ENCODE measurements at regions not wholly inside any gene's neighbourhood (a gene's known extent, or its start where the extent isn't known, plus 50 kb on each side); places are given as distances from the start of the nearest gene placed in this dataset.

DNA sequence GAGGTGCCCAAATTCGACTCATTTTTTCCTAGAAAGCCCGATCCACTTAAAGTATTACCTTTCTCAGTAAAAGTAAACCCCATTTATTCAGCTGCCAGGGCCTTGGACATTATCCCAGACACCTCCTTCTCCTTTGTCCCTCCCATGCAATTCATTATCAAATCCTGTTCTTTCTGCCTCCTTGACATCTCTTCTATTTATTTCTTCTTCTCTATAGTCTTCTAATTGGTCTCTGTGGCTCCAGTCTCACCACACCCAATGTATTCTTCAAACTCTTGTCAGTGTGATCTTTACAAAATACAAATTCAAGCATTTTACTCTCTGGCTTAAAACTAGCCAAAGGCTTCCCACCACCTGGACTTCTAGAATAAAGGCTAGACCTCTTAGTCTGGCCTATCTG lies 120.3 kb downstream of the IL20RB start:
- dilution Hi-C loops (cut with MboI; ENCODE audit: extremely low pct_ligation_motif_present, low sequenced_read_pairs): no loop called here

DNA sequence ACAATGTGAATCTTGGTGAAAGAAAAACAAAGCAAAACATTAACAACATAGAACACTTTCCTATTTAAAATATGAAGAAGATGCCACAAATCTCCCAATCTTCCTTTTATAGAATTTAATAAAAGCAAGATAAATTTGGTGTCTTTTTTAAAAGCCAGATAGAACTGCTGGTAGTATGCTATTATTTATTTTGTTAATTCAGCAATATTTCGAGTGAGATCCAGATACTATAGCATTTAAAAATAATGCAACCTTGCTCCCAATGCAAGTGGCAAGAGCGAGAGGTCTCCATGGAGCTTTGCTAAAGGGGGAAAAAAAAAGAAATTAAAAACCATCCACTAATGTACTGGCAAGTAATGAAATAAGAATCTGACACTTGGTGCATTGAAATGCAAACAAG lies 121.8 kb downstream of the IL20RB start:
- Histone ChIP-seq H3K79me2 (ENCODE audit: control insufficient read depth, insufficient read depth, low read length) (no peaks in the 10 kb centered on the region), H3K4me1 (ENCODE audit: control insufficient read depth, extremely low read depth, insufficient read depth, low read length) (no peaks in the 10 kb centered on the region)
- dilution Hi-C loops (cut with MboI; ENCODE audit: extremely low pct_ligation_motif_present, low sequenced_read_pairs): no loop called here

More for the DNA sequence above, 120.3 kb downstream of the IL20RB start:
- H3K9ac ChIP-seq (ENCODE audit: control insufficient read depth, extremely low read depth, insufficient read depth, low read length): no peak overlapping the region
- H4K20me1 ChIP-seq (ENCODE audit: control insufficient read depth, extremely low read depth, insufficient read depth, low read length): no peaks in the 10 kb centered on the region
- no peaks in the 10 kb centered on the region for H3K4me1 ChIP-seq (ENCODE audit: control insufficient read depth, extremely low read depth, insufficient read depth, low read length)
- FAIRE-seq (no peak), DNase-seq (ENCODE audit: low read depth, low spot score) (no peak)
- no peak overlapping the region for H3K4me2 ChIP-seq (ENCODE audit: control insufficient read depth, extremely low read depth, insufficient read depth, low read depth, low read length)
- H3K9me3 ChIP-seq (ENCODE audit: control insufficient read depth, low read depth, low read length): no peaks in the 10 kb centered on the region
- no peak overlapping the region for H2AFZ ChIP-seq (ENCODE audit: control insufficient read depth, low read length)
- H3K9me1 ChIP-seq (ENCODE audit: control insufficient read depth, extremely low read depth, insufficient read depth, low read length): no peaks in the 10 kb centered on the region
- peaks cover 0 to 4% of the 10 kb centered on the region in 2 experiments for H3K36me3 ChIP-seq (ENCODE audit: control insufficient read depth in 2 of 2, extremely low read depth in 1 of 2, insufficient read depth in 2 of 2, low read length in 2 of 2)
- H3K27me3 ChIP-seq (ENCODE audit: control insufficient read depth, extremely low read depth, insufficient read depth, low read length): no peaks in the 10 kb centered on the region
- TF ChIP-seq, protein P1, sequence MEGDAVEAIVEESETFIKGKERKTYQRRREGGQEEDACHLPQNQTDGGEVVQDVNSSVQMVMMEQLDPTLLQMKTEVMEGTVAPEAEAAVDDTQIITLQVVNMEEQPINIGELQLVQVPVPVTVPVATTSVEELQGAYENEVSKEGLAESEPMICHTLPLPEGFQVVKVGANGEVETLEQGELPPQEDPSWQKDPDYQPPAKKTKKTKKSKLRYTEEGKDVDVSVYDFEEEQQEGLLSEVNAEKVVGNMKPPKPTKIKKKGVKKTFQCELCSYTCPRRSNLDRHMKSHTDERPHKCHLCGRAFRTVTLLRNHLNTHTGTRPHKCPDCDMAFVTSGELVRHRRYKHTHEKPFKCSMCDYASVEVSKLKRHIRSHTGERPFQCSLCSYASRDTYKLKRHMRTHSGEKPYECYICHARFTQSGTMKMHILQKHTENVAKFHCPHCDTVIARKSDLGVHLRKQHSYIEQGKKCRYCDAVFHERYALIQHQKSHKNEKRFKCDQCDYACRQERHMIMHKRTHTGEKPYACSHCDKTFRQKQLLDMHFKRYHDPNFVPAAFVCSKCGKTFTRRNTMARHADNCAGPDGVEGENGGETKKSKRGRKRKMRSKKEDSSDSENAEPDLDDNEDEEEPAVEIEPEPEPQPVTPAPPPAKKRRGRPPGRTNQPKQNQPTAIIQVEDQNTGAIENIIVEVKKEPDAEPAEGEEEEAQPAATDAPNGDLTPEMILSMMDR (optimal IDR thresholded peaks at IDR 0.05 in 1 of 3, IDR thresholded peaks at IDR 0.05 in 1 of 3, conservative IDR thresholded peaks at IDR 0.05 in 1 of 3; ENCODE audit: extremely low read depth in 1 of 3, insufficient read depth in 2 of 3, low read length in 3 of 3): no peak
- TF ChIP-seq EZH2 (IDR thresholded peaks at IDR 0.05; ENCODE audit: low read length): no peak
- H3K4me3 ChIP-seq (ENCODE audit: control insufficient read depth in 2 of 3, extremely low read depth in 1 of 3, insufficient read depth in 2 of 3, low read depth in 1 of 3, low read length in 3 of 3): no peak overlapping the region
- no peak overlapping the region for H3K27ac ChIP-seq (ENCODE audit: control insufficient read depth, insufficient read depth, low read length)
- no peaks in the 10 kb centered on the region for H3K79me2 ChIP-seq (ENCODE audit: control insufficient read depth, insufficient read depth, low read length)

More for the DNA sequence above, 121.8 kb downstream of the IL20RB start:
- Histone ChIP-seq H3K4me3 (ENCODE audit: control insufficient read depth in 2 of 3, extremely low read depth in 1 of 3, insufficient read depth in 2 of 3, low read depth in 1 of 3, low read length in 3 of 3) (no peak overlapping the region), H3K4me2 (ENCODE audit: control insufficient read depth, extremely low read depth, insufficient read depth, low read depth, low read length) (no peak overlapping the region), H4K20me1 (ENCODE audit: control insufficient read depth, extremely low read depth, insufficient read depth, low read length) (no peaks in the 10 kb centered on the region), H3K9me1 (ENCODE audit: control insufficient read depth, extremely low read depth, insufficient read depth, low read length) (no peaks in the 10 kb centered on the region), H3K9ac (ENCODE audit: control insufficient read depth, extremely low read depth, insufficient read depth, low read length) (no peak overlapping the region), H3K27me3 (ENCODE audit: control insufficient read depth, extremely low read depth, insufficient read depth, low read length) (no peaks in the 10 kb centered on the region), H3K27ac (ENCODE audit: control insufficient read depth, insufficient read depth, low read length) (no peak overlapping the region), H3K9me3 (ENCODE audit: control insufficient read depth, low read depth, low read length) (no peaks in the 10 kb centered on the region), H3K36me3 (ENCODE audit: control insufficient read depth in 2 of 2, extremely low read depth in 1 of 2, insufficient read depth in 2 of 2, low read length in 2 of 2) (peaks cover 0 to 4% of the 10 kb centered on the region in 2 experiments), H2AFZ (ENCODE audit: control insufficient read depth, low read length) (no peak overlapping the region)
- DNase-seq (ENCODE audit: low read depth, low spot score) (no peak), FAIRE-seq (no peak)
- TF ChIP-seq, protein P1 (optimal IDR thresholded peaks at IDR 0.05 in 1 of 3, IDR thresholded peaks at IDR 0.05 in 1 of 3, conservative IDR thresholded peaks at IDR 0.05 in 1 of 3; ENCODE audit: extremely low read depth in 1 of 3, insufficient read depth in 2 of 3, low read length in 3 of 3): no peak
- no peak for TF ChIP-seq EZH2 (IDR thresholded peaks at IDR 0.05; ENCODE audit: low read length)
